Hippocampal formation (tissue), 2 donors: ENCODE measurements at regions not wholly inside any gene's neighbourhood (a gene's known extent, or its start where the extent isn't known, plus 50 kb on each side); places are given as distances from the start of the nearest gene placed in this dataset.
"Not testable (repeated sequence)": the region's sequence is repeated elsewhere in the genome, so short reads cannot be mapped to it uniquely, and the experiment has no call there.

Experiments
- DNase-seq, 2 donors: peaks; one replicate each; lab custom pipeline; 2025; lab: John Stamatoyannopoulos, UW

DNA sequence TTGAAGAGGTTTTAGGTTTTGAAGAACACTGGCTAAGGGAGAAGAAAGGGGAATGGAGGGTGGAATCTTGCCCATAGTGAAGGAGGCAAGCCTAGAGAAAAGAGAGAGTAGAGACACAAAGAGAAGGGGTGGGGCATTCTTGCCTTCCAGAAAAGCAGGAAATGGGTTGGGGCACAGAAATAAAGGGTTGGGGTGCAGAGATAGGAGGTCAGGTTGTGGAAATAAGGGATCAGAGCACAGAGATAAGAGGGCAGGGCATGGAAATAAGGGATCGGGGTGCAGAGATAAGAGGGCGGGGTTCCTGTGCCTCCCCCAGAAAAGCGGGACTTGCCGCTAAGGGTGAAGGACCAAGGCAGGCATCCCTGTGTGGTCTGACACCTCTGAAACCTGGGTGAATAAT lies 69.9 kb downstream of the ALG1L2 start:
- DNase-seq, result not testable (repeated sequence)

GRCh38 chr3:130153247-130153646 lies 71.6 kb downstream of the ALG1L2 start:
- not testable (repeated sequence) for DNase-seq

- not testable (repeated sequence) for DNase-seq
These were observed 73.8 kb downstream of the ALG1L2 start for GRCh38 chr3:130155464-130155863.

- DNase-seq, result not testable (repeated sequence)
These were observed 85.2 kb downstream of the ALG1L2 start for GRCh38 chr3:130166856-130167255.

DNA sequence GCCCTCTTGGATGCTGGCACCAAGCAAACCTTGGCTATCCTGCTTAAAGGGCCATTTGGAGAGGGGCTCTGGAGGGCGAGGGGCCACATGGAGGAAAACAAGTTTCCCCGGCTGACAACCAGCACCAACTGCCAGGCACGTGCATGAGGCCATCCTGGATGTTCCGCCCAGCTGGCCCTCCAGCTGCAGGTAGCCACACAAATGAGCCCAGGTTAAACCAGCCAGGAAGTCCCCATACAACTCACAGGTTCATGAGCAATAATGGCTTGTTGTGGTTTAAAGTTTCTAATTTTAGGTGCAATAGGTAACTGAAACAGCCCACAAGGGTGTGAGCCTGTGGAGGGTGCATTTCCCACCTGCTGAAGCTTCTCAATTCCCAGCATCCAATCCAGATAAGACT lies 93.6 kb downstream of the ALG1L2 start:
- DNase-seq, result not testable (repeated sequence)

- DNase-seq, result not testable (repeated sequence)
These were observed 95.0 kb downstream of the ALG1L2 start for GRCh38 chr3:130176476-130177256.

GRCh38 chr3:130178835-130179234 lies 97.2 kb downstream of the ALG1L2 start:
- DNase-seq, result not testable (repeated sequence)

DNA sequence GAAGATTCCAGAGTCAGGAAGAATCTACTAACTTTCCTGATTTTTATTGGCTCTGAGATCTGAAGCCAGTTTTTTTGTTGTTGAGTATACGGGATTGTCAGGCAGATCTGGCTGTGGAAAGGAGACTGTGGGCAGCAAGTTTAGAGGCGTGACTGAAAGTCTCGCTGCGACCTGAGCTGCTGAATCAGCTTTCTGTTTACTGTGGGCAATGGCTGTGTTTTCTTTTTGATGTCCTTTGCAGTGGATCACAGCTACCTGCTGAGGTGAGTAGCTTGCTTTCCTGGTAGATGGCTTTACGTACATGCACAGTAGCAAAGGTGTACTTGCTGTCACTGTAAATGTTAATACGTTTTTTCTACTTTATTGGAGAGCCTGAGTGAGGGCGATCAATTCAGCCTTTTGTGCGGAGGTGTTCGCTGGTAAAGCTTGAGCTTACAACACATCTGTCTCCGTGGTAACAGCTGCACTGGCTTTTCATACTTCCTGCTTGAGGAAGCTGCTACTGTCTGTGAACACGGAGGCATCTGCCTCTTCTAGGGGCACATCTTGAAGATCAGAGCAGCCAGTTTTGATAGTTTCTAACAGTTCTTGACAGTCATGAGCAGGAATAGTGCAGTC lies 97.8 kb downstream of the ALG1L2 start:
- DNase-seq, result not testable (repeated sequence)

- DNase-seq, result not testable (repeated sequence)
These were observed 100.8 kb downstream of the ALG1L2 start for GRCh38 chr3:130182475-130182874.

DNA sequence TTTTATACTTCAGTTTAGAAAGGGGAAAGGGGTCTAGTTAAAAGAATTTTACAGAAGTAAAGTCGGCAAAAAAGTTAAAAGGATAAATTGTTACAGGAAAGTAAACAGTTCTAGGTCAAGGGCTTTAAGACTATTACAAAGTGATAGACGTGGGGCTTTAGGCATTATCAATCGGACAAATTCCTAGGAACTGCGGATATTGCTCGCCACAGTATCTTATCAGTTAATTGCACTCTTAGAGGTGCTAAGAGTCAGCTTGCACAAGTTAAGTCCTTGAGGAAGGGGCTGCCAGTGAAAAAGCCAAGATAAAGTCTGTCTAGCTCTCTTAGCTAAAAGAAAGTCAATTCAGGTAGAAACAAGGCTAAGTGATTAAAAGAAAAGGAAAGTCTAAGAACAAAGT lies 102.1 kb downstream of the ALG1L2 start:
- not testable (repeated sequence) for DNase-seq

- not testable (repeated sequence) for DNase-seq
These were observed 102.8 kb downstream of the ALG1L2 start for GRCh38 chr3:130184152-130185024.

DNA sequence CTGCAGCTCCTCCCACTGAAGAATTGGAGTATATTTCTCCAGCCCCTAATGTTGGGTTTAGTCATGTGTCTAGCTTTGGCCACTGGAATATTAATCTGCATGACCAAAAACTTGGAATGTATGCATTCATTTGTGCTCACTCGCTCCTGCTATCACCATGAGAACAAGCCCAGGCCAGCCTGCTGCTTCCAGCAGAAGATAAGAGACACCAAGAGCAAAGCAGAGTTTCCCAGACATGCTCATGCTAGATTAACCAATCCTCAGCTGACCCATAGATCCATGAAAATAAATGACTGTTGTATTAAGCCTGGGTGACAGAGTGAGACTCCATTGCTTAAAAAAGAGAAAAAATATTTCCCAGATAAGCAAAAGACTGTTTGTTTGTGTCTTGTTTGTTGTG lies 119.6 kb downstream of the ALG1L2 start:
- not testable (repeated sequence) for DNase-seq

DNA sequence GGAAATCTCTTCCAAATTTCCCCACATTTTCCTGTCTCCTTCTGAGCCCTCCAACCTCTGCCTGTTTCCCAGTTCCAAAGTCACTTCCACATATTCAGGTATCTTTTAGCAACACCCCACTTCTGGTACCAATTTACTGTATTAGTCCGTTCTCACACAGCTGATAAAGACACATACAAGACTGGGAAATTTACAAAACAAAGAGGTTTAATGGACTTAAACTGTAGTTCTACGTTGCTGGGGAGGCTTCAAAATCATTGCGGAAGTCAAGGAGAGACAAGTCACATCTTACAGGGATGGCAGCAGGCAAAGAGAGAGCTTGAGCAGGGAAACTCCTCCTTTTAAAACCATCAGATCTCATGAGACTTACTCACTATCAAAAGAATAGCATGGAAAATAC lies 122.0 kb downstream of the ALG1L2 start:
- DNase-seq, result not testable (repeated sequence)

GRCh38 chr3:130227540-130227939 lies 117.9 kb upstream of the COL6A5 start:
- DNase-seq, result no peak

- DNase-seq, result no peak
These were observed 102.5 kb upstream of the COL6A5 start for GRCh38 chr3:130242850-130243569.

DNA sequence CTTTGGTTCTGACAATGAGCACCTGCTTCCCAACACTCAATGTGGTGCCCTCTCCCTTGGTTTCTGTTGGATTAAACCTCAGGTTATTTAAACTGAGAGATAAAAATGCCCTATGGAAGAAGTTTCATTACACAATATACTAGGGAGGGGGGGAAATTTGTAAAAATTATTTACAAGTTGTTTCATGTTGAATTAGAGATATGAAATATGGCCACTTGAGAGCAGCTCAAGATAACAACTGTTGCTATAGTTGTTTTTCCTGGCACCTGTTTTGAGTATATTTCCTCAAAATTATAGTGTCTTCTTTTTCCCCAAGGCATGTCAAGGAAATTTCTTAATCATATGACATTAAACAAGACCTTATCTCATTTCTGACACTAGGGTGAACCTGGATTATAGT lies 101.7 kb upstream of the COL6A5 start:
- no peak for DNase-seq

- DNase-seq, result no peak
These were observed 94.5 kb upstream of the COL6A5 start for GRCh38 chr3:130250982-130251381.

- DNase-seq, result no peak
These were observed 90.0 kb upstream of the COL6A5 start for GRCh38 chr3:130255442-130255841.

- DNase-seq, result no peak
These were observed 88.6 kb upstream of the COL6A5 start for GRCh38 chr3:130256821-130257340.

DNA sequence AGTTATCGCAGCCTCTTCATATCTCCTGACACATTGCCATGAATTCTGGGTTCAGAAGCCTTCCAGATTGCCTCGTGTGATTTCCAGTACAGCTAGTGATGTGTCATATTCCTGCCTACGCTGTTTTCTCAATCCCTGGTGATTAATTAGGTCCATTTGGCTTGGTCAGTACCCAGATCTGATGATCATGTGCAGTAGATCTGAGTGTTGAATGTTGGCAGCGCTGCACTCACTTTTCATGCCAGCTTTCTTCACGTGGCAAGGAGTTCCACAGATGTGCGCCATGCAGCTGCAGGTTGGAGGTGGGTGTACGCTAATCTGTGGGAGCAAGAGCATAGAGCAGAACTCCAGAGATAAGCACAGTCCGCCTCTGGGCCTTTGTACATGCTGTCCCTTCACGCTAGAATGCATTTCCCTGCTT lies 86.9 kb upstream of the COL6A5 start:
- no peak for DNase-seq

- no peak for DNase-seq
These were observed 86.2 kb upstream of the COL6A5 start for GRCh38 chr3:130259166-130259874.
